Left ventricle myocardium inferior (tissue), 1 donor: ENCODE measurements at regions not wholly inside any gene's neighbourhood (a gene's known extent, or its start where the extent isn't known, plus 50 kb on each side); places are given as distances from the start of the nearest gene placed in this dataset.

ENCODE experiments used
- DNase-seq: peaks from one replicate; pipeline ENCODE4 v3.0.0-alpha.2; 2020
- H3K27ac ChIP-seq: fragments of 200-600 bp; replicated peaks from 2 replicates; pipeline ENCODE4 v1.8.0; 2021
- H3K27me3 ChIP-seq: fragments of 200-600 bp; 2 replicates; pipeline ENCODE4 v1.8.0; 2021; ENCODE audit warnings: low read depth
- H3K36me3 ChIP-seq: fragments of 200-600 bp; 2 replicates; pipeline ENCODE4 v1.8.0; 2021
- H3K4me1 ChIP-seq: fragments of 200-600 bp; 2 replicates; pipeline ENCODE4 v1.8.0; 2021
- H3K4me3 ChIP-seq: fragments of 200-600 bp; 2 replicates; pipeline ENCODE4 v1.8.0; 2021; ENCODE audit warnings: mild to moderate bottlenecking, moderate library complexity
- H3K9me3 ChIP-seq: fragments of 200-600 bp; replicated peaks from 2 replicates; pipeline ENCODE4 v1.8.0; 2021
- intact Hi-C: fragments of 100-400 bp; cut with micrococcal nuclease; formaldehyde crosslinking; loops from one replicate; pipeline ENCODE4 v1.11.0; 2022
- TF ChIP-seq, protein P1 (sequence below): fragments of 200-600 bp; IDR thresholded peaks from 2 replicates; pipeline ENCODE4 v1.8.0; 2021; ENCODE audit warnings: antibody characterized with exemption, mild to moderate bottlenecking, borderline replicate concordance
- donor health status: DM: no; HTN: yes; CAD: no; lungs with severe emphysema.

DNA sequence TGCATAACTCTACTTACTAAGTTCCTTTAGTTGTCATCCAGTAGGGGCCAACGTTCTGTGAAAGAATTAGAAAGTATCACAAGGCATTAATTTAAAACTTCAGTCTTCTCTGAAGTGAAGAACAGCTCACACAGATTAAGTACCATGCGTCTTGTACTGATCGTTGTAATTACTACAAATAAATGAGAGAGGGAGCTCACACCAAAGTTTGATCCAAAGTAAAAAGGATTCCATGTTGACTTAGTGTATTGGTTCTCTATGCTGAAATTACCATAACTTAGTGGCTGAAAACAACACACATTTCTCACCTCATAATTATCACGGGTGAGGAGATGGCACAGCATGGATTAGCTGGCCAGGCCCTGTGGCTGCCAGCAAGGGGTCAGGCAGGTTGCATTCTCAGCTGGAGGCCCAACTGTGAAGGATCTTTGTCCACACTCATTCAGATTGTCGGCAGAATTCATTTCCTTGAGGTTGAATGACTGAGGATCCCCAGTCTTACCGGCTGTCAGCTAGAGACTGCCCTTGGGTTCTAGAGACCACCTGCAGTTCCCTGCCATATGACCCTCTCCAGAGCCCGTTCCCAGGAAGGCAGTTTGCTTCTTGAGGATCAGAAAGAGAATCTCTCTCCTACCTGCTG is 169.1 kb downstream of the YTHDC2 start:
- Histone ChIP-seq H3K36me3 (no peaks in the 10 kb centered on the region), H3K27me3 (no peaks in the 10 kb centered on the region), H3K4me1 (no peaks in the 10 kb centered on the region), H3K4me3 (no peak overlapping the region), H3K27ac (no peak overlapping the region), H3K9me3 (no peaks in the 10 kb centered on the region)
- DNase-seq = no peak
- TF ChIP-seq, protein P1, sequence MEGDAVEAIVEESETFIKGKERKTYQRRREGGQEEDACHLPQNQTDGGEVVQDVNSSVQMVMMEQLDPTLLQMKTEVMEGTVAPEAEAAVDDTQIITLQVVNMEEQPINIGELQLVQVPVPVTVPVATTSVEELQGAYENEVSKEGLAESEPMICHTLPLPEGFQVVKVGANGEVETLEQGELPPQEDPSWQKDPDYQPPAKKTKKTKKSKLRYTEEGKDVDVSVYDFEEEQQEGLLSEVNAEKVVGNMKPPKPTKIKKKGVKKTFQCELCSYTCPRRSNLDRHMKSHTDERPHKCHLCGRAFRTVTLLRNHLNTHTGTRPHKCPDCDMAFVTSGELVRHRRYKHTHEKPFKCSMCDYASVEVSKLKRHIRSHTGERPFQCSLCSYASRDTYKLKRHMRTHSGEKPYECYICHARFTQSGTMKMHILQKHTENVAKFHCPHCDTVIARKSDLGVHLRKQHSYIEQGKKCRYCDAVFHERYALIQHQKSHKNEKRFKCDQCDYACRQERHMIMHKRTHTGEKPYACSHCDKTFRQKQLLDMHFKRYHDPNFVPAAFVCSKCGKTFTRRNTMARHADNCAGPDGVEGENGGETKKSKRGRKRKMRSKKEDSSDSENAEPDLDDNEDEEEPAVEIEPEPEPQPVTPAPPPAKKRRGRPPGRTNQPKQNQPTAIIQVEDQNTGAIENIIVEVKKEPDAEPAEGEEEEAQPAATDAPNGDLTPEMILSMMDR = peak; percentile 35
- intact Hi-C loops = no loop called here

DNA sequence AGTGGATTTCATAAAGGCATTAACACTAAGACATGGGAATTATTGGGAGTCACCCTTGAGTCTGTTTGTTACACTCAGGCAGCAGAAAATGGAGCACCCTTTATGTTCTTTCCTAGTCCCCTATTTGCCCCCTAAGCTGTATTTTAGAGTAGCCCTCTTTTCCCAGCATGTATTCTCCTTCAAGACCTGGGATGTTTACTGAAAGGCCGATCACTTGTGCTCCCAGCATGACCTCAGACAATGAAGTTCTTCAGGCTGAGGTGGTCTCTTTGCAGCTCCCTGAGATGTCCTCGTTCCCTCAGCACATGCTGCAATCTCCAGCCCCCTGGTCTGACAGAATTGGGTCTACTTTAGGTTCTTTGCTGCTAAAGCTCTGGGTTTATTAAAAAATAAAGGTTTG is 169.7 kb downstream of the YTHDC2 start:
- TF ChIP-seq, protein P1 = no peak
- intact Hi-C loops = no loop called here
- no peak for DNase-seq
- Histone ChIP-seq H3K4me1 (no peaks in the 10 kb centered on the region), H3K36me3 (no peaks in the 10 kb centered on the region), H3K4me3 (no peak overlapping the region), H3K27ac (no peak overlapping the region), H3K27me3 (no peaks in the 10 kb centered on the region), H3K9me3 (no peaks in the 10 kb centered on the region)

DNA sequence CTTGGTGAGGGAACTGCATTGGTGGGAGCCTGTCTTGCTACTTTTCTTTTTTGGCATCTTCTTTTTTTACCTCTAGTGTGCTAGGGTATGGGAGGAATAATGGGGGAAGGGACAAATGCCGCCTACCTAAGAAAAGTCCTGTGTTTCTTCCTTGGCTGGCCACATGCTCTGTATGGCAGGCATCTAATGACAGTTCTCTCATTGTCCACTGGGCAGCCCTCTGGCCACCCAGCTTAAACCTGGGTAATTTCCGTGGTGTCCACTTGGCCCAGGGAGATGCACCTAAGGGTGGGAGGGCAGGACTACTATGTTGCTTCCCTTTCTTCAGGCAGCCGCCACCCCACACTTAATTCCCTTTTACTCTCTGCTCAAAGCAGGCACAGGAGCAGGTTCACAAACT is 173.1 kb downstream of the YTHDC2 start:
- no peak for DNase-seq
- H3K27ac ChIP-seq = no peak overlapping the region
- no peaks in the 10 kb centered on the region for H3K36me3 ChIP-seq
- intact Hi-C loops = no loop called here
- TF ChIP-seq, protein P1 = no peak
- H3K27me3 ChIP-seq = no peaks in the 10 kb centered on the region
- no peaks in the 10 kb centered on the region for H3K4me1 ChIP-seq
- H3K9me3 ChIP-seq = no peaks in the 10 kb centered on the region
- no peak overlapping the region for H3K4me3 ChIP-seq

DNA sequence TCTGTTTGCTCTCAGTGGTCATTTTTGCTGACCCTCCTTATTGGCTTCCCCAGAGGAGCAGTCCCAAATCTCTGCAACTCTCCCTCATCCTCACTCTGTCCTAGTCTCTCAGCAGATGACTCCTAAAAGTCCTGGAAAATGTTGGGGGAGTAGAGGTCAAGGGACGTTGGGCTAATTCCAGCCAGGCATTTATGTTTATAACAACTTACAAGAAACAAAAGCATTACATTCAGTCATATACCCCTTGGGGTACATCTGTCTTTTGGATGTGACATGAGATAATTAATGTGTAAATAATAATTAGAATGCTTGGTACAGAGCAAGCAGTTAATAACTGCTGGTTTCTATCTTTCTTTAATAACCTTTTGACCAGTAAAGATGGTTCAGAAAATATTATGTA is 176.2 kb downstream of the YTHDC2 start:
- Histone ChIP-seq H3K9me3 (no peaks in the 10 kb centered on the region), H3K27me3 (peaks cover 18% of the 10 kb centered on the region), H3K27ac (no peak overlapping the region), H3K4me3 (no peak overlapping the region), H3K4me1 (peaks cover 26% of the 10 kb centered on the region), H3K36me3 (no peaks in the 10 kb centered on the region)
- no peak for DNase-seq
- intact Hi-C loops = no loop called here
- TF ChIP-seq, protein P1 = no peak

DNA sequence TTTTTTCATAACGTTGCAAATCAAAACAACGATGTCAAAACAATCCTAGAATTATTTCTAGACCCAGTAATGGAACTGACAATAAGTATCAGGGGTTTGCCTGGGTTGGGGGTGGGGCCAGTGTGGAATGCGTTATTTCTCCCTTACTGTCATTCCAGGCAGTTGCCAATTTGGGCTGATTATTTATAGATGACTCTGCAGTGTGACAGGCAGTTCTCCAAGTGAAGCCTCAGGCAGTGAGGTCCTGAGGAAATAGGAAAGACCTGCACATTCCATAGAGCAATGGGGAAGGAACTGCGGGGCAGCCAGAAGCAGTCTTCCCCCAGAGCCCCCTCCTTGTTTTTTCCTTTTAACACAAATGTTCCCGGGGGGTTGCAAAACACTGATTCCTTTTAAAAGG is 179.0 kb downstream of the YTHDC2 start:
- DNase-seq = no peak
- H3K4me1 ChIP-seq = peaks cover 30% of the 10 kb centered on the region
- no peak overlapping the region for H3K4me3 ChIP-seq
- H3K27me3 ChIP-seq = peaks cover 18% of the 10 kb centered on the region
- H3K36me3 ChIP-seq = no peaks in the 10 kb centered on the region
- no peak overlapping the region for H3K27ac ChIP-seq
- TF ChIP-seq, protein P1 = no peak
- intact Hi-C loops = no loop called here
- H3K9me3 ChIP-seq = no peaks in the 10 kb centered on the region
